HG02885 (cell line): ENCODE measurements at regions not wholly inside any gene's neighbourhood (a gene's known extent, or its start where the extent isn't known, plus 50 kb on each side); places are given as distances from the start of the nearest gene placed in this dataset.
"Not testable (repeated sequence)": the region's sequence is repeated elsewhere in the genome, so short reads cannot be mapped to it uniquely, and the experiment has no call there.

Source experiments
- ATAC-seq: cut with Tn5 transposase; IDR thresholded peaks from one replicate; pipeline ENCODE4 v1.9.1; 2021; ENCODE audit warnings: mild to moderate bottlenecking; ENCODE audit not compliant: unreplicated experiment, poor library complexity

DNA sequence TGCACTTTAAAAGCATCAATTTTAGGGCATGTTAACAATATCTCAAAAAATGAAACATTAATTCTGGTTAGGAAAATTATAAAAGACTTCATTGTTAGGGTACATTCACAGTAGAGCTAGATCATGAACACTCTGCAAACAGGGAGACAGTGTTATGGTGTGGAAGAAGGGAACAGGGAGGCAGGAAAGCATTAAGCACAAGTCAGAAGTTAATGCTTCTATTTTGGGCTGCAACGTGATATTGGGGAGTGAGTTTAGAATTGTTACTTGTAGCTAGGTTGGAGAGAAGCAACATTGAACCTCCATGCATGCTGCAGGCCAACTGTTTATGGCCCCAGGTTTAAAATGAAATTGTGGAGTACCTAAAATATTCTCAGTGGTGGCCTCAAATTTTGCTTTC, 278.1 kb upstream of the NMUR2 start:
- no peak for ATAC-seq

DNA sequence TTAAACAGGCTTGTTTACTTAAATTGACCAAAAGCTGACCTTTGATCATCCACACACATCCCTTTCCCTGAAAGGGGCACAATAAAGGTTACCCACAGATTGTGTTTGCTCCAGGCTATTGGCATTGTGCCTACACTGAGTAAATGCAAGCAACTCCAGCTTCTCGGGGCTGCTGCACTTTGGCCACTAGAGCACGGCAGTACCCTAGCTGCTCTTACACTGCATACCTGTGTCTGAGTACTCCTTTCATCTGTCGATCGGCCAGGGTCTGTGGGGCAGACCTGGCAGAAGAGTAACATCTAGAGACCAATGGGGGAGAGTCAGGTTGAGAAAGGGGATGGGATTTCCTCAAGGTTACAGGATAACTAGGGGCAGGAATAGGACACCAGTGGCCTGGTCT, 281.9 kb upstream of the NMUR2 start:
- ATAC-seq = no peak

DNA sequence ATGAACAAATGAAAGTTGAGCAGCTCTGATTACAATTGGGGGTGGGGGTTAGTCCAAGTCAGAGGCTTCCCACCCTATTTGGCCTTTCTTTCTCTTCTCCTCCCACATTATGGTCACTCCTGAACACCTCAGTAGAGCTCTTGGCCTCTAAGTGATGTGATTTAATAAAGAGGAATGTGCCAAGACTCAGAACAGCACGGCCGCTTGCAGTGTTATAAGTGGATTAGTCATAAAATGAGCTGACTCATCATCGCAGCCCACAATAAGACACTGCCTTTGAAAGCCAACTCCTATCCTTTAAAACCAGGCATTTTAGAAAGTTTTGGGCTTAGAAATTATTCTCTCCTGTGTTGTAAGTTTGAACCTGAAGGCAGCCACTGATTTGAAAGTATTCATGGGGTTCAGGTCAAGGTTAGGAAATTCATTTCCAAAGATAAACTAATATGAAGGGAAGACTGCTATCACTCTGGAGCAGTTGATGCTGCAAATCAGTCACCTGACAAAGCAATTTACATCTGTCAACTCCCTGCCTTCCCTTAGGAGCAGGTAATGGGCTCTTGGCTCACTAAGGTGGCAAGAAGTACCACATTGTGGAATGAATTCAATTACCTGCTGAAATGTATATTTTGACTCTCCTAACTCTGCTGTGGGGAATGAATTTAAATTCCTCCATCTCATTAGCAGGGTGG, 283.6 kb upstream of the NMUR2 start:
- no peak for ATAC-seq

DNA sequence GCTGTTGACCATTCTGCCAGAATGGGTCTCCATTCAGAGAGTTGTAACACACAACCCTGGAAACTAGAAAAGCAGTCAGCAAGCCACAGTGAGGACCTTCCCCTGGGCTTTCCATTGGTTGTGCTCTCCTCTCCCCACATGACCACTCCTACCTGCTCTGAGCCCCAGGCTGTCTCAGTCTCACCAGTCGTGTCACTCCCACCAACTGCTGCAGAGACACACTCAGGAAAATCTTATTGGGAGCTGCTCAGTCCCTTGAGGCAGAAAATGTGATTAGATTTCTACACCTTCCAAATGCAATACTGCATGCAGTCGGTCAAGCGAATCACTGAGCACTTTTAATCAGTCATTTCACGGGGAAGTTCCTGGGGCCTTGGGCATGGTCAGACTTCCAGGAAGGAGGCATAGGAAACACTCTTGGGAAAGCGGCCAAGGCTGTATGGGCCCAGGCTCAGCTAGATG, 284.2 kb upstream of the NMUR2 start:
- no peak for ATAC-seq

DNA sequence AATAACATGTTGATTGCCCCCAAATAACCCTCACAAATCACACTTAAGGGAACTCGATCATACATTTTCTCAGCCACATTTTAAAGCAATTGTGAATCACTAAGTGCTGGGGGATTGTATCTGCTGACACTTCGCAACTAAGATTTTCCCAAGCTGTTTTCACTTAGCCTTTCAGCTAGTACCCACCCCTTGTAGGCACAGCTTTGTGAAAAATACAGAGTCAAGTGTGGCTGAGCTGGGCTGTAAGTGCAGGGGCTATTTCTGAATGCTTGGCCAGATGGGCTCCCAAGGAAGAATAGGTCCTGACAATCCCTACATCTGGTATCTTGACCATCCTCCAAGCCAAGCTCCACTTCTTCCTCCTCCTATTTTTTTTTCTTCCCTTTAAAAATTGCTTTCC, 289.2 kb upstream of the NMUR2 start:
- ATAC-seq = no peak

DNA sequence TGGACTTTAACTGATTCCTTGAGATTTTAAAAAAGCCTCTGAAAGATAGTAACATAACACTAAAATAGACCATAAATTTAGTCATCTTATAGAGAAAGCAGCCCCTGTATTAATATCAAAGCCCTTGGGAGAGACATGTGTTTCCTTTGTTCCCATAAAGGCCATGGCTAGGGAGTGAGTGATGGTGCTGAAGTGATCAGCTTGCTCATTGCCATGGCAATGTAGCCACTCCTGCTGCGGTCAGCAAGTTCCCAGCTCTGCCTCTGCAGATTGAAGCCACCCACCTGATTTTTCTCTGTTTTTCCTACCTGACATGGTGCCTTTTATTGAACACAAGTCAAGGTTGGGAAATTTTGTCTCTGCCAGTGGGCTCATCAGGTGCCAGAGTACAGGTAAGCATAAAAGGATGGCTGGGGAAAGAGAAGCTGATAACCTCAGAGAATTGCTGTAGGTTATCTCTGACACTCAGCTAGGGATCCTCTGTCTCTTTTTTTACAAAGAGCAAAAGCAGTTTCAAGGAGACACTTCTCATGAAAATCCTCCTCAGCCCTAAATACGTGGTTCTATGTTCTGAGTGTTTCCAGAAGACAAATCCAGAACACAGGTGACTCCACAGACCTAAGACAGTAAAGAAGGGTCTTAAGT, 296.3 kb upstream of the NMUR2 start:
- no peak for ATAC-seq

DNA sequence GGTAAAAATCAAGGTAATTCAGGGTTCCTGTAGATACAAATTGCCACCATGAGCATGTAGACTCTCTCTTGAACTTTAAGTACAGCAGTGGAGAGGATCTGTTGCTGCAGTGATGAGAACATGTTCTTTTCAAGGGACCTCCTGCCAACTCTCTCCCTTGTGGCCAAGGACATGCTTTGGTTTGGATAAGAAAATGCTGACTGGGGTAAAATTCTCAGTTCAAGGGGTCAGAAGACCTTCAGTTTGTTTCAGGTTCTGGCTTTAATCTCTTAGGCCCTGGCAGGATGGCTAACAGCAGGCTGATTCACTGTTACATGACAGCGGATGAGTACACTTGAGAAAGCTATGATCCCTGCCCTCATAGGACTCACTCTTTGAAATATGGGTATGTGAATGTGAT, 299.2 kb upstream of the NMUR2 start:
- no peak for ATAC-seq

DNA sequence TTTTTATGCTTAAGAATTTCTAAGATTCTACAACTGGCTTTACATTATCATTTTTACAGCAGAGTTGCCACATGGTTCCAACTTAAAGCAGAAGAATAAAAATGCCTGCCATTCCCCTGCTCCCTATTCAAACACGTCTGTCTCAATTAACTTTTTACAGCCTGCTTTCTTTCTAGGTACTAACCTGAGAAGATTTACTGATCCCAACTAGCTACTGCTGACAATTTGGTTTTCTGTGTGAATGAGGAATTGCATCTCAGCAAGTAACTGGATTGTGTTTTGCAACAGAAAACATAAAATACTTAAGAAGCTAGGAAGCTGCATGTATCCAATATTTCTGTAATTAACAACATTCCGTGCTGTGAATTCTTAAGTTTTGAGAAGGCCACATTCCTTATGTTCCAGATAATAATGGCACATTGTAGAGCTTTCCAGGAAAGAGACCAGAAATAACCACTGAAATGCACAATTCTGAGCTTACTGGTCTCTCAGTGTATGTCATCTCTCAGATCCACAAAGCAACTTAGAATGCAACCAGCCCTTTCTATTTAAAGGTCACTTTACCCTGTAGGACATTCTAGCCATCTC, 306.8 kb upstream of the NMUR2 start:
- ATAC-seq = no peak

DNA sequence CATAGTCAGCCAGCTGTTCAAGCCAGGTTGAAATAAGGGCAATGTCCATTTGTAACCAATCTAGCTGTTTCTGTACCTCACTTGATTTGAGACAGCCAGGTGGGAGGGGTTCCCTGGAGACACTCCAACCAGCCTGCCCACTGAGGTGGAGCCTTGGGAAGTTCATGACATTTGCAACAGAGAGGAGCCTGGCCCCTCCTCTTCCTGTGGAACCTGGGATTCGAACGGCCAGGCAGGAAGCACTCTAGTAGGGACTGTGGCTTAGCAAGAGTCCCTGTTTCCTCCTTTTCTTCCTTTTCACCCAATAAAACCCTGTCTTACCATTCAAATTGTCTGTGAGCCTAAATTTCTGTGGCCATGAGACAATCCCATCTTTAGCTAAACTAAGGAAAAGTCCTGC, 312.3 kb upstream of the NMUR2 start:
- no peak for ATAC-seq

DNA sequence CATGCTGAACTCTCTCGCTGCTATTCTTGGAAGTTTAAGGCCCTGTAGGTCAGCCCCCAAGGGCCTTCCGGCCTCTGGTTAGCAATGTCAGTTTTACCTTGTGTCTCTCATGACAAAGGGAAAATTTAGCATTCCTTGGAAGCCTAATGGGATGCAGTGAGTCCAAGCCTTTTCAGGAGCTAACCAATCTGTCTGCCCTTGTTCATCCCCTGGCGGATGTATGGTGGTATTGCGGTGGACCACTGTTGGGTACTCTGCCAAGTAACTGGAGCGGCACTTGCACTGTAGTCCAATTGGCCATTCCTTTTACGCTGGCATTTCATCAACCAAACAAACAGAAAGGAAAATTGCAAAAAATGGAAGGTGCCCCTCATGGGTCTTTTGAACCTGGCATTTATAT, 318.4 kb upstream of the NMUR2 start:
- ATAC-seq = no peak

DNA sequence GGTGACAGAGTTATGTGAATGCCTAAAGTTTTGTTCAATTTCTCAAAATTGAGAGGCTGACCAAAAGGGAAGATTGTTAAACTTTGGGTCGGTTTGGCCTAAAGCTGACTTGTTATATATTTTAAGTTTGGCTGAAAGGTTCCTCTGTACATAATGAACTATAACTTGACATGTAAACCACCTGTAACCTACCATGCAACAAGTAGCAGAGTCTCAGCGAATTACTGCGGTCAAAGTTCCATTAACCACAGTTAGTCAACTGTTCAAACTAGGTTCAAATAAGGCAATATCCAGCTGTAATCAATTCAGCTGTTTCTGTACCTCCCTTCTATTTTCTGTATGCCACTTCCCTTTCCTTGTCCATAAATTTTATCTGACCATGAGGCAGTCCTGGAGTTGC, 325.1 kb upstream of the NMUR2 start:
- ATAC-seq = no peak

DNA sequence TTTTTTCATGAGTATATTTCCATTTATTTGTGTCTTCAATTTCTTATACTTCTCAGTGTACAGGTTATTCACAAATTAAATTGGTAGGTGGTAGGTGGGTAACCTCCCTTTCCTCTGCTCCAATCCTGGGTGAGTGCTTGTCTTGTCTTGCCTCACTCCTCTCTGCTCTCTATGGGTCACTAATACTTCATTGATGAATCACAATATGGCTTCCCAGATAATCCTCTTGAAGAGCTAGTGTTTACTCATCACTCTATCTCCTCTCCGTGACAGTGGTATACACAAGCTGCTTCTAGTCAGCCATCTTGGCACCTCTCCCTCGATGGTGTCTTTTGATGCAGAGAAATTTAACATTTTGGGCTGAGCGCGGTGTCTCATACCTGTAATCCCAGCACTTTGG, 331.8 kb upstream of the NMUR2 start:
- no peak for ATAC-seq

DNA sequence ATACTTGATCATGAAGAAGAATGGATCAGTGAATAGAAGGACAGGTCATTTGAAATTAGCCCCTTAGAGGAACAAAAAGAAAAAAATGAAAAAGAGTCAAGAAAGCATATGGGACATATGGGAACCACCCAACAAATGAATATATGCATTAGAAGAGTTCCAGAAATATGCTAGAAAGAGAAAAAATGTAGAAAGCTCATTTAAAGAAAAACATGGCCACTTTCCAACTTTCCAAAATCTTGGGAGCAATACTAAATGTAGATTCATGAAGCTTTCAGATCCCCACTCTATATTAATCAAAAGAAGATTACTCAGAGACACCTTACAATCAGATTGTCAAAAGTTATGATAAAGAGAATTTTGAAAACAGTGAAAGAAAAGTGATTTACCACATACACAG, 334.8 kb upstream of the NMUR2 start:
- ATAC-seq = no peak

DNA sequence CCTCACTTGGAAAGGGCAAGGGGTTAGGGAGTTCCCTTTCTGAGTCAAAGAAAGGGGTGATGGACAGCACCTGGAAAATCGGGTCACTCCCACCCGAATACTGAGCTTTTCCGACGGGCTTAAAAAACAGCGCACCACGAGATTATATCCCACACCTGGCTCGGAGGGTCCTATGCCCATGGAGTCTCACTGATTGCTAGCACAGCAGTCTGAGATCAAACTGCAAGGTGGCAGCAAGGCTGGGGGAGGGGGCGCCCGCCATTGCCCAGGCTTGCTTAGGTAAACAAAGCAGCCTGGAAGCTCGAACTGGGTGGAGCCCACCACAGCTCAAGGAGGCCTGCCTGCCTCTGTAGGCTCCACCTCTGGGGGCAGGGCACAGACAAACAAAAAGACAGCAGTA, 336.0 kb upstream of the NMUR2 start:
- ATAC-seq = not testable (repeated sequence)

DNA sequence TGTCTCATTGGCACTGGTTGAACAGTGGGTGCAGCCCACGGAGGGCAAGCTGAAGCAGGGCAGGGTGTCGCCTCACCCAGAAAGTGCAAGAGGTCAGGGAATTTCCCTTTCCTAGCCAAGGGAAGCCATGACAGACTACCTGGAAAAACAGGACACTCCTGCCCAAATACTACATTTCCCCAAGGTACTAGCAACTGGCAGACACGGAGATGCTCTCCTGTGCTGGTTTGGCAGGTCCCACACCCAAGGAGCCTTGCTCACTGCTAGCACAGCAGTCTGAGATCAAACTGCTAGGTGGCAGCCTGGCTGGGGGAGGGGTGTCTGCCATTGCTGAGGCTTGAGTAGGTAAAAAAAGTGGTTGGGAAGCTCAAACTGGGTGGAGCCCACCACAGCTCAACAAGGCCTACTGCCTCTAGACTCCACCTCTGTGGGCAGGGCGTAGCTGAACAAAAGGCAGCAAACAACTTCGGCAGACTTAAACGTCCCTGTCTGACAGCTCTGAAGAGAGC, 382.7 kb upstream of the NMUR2 start:
- not testable (repeated sequence) for ATAC-seq

DNA sequence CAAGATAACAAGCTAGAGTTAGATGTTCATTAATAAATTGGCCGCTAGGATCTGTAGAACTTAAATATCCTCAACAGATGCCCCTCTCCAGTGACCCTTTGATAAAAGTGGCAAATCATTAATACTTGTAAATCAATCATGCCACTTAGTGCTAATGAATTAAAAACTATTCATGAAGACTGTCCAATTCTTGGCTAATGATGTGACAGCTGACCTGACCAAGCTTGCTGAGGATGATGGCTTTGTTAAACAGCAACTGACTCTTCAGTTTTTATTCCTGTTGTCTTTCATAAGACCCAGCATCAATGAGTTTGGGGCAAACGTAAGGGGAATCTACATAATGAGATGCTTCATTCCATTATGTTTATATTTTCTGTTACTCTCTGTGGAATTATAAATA, 396.8 kb upstream of the NMUR2 start:
- ATAC-seq = no peak

DNA sequence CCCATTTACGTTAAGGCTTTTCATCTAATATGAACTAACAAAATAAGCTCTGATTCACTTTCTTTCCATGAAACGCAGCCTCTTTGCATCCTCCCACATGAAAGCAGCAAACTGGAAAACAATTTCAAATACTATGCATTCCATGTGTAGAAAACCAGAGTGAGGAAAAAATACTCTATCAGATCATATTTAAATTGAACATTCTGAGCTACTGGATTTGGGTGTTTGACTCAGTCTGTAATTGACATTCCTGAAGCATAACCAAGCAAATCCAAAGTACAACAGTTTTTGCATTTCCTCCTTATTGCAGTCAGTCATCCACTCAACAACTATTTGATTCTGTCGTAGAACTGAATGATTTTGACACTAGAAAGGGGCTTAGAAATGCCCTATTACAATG, 399.1 kb upstream of the NMUR2 start:
- ATAC-seq = no peak

DNA sequence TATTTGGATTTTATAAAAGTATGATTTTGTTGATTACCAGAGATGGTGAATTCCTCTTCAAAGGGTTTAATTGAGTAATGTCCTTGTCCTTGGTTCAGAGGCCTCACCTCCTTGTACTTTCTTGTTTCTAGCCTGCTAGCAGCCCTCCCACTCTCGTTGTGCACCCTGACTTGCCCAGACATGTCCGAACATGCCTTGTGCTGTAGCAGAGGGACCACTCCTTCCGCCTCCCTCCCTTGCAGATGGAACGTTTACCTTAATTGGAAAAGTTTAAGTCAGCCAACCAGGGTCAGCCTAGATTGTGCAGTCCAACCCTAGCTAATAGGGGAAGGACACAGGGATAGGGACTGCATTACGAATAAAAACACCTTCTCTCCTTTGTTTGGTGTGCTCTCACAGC, 406.9 kb upstream of the NMUR2 start:
- no peak for ATAC-seq

DNA sequence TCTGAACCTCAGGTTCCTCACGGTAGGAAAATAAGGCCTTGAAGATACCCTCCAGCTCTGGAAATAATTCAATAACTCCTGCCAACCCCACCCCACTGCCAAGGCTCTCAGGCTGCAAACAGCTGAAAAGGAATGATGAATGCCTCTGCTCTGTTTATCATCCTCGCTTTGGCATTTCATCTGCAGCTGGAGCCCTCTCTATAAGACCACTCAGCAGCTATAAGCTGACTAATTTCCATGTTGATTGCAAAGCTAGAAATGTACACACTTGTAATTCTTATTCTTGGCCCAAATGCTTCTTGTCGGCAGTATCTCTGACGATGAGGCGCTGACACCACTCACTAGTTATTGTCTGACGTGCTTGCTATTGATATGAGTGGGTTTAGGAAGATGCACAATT, 408.4 kb upstream of the NMUR2 start:
- ATAC-seq = no peak

DNA sequence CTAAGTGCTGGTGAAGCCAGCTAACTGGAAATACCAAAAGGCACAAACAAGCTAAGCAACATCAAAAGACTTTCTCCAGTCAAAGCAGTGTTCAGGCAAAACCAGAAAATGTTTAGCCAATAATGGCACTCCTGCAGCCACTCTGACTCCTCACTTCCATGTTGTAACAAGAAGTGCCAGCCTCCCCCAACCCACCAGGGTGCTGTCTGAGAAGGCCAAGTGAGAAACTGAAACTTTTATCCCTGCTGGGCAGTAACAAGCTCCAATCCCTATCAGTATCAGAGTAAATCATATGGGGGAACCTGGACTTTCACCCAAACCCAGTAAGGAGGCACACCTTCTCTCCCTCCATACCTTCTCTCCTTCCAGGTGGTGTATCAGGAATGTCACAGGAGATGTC, 414.8 kb upstream of the NMUR2 start:
- ATAC-seq = no peak

DNA sequence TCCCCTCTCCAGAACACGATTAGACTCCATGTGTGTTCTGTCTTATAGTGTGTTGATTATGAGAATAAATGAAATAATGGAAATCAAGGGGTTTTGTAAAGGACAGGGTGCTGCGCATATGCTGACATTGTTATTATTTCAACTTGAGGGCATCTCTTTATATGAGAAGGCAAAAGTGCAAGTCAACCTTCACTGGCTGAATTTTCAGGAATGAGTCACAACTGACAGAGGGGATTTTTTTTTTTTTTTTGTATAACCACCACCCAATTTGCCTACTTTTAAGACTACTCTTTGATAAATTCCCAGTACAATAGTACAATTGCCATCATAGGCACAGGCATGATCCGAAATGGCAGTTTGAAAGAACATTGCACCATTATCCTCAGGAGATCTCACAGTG, 419.2 kb upstream of the NMUR2 start:
- ATAC-seq = no peak
